ENCODE measurements at regions not wholly inside any gene's neighbourhood (a gene's known extent, or its start where the extent isn't known, plus 50 kb on each side); places are given as distances from the start of the nearest gene placed in this dataset.

DNA sequence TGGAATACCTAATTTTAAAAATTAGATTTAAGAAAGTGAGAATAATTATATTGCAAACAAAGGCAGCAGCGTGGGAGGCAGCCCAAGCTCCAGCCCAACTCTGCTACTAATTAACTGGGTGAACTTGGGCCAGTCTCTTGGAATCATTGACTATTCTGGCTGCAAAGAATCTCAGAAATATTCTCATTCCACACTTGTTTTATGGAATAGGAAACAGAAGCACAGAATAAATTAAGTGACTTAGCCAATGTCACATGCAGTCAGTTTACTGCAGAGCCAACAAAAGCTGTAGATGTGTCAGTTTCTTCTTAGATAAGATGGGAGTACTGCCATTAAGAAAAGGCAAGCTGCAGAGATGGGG lies 132.6 kb upstream of the FAM9B start:
- H3K79me2 ChIP-seq (ENCODE audit: insufficient read depth, low read length), result no peaks in the 10 kb centered on the region
- no peaks in the 10 kb centered on the region for H4K20me1 ChIP-seq (ENCODE audit: insufficient read depth, low read length)
- H3K9ac ChIP-seq (ENCODE audit: low read length), result peak overlapping the region; percentile 60
- peaks cover 64% of the 10 kb centered on the region for H3K4me1 ChIP-seq (ENCODE audit: insufficient read depth, low read length, severe bottlenecking)
- H3K27me3 ChIP-seq (ENCODE audit: insufficient read depth, low read length), result no peaks in the 10 kb centered on the region
- no peak overlapping the region for H3K4me3 ChIP-seq (ENCODE audit: low read depth, low read length, poor library complexity, severe bottlenecking)
- peaks cover 5% of the 10 kb centered on the region; the same call in 1 of the 2 replicates for H3K9me3 ChIP-seq (ENCODE audit: low read length)
- no peak overlapping the region; the same call in 1 of the 2 replicates for H2AFZ ChIP-seq (ENCODE audit: low read length)
- H3K36me3 ChIP-seq (ENCODE audit: insufficient read depth, low read length), result peaks cover 4% of the 10 kb centered on the region
- TF ChIP-seq, protein P1, sequence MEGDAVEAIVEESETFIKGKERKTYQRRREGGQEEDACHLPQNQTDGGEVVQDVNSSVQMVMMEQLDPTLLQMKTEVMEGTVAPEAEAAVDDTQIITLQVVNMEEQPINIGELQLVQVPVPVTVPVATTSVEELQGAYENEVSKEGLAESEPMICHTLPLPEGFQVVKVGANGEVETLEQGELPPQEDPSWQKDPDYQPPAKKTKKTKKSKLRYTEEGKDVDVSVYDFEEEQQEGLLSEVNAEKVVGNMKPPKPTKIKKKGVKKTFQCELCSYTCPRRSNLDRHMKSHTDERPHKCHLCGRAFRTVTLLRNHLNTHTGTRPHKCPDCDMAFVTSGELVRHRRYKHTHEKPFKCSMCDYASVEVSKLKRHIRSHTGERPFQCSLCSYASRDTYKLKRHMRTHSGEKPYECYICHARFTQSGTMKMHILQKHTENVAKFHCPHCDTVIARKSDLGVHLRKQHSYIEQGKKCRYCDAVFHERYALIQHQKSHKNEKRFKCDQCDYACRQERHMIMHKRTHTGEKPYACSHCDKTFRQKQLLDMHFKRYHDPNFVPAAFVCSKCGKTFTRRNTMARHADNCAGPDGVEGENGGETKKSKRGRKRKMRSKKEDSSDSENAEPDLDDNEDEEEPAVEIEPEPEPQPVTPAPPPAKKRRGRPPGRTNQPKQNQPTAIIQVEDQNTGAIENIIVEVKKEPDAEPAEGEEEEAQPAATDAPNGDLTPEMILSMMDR (IDR thresholded peaks at IDR 0.05; ENCODE audit: low read length), result no peak
- TF ChIP-seq EZH2 (IDR thresholded peaks at IDR 0.05; ENCODE audit: borderline replicate concordance, low read length), result no peak
- peak overlapping the region; percentile 99 for H3K27ac ChIP-seq (ENCODE audit: low read depth, low read length, poor library complexity, severe bottlenecking)
- peaks cover 3% of the 10 kb centered on the region; the same call in 1 of the 2 replicates for H3F3A ChIP-seq (ENCODE audit: insufficient read depth, low read length)
- H3K4me2 ChIP-seq (ENCODE audit: low read length), result peak overlapping the region; percentile 81
- no peaks in the 10 kb centered on the region for H3K9me2 ChIP-seq (ENCODE audit: low read depth, low read length)

- no peaks in the 10 kb centered on the region for H3K9me2 ChIP-seq (ENCODE audit: low read depth, low read length)
- H3K27ac ChIP-seq (ENCODE audit: low read depth, low read length, poor library complexity, severe bottlenecking), result no peak overlapping the region
- no peak overlapping the region for H3K4me2 ChIP-seq (ENCODE audit: low read length)
- H3K9ac ChIP-seq (ENCODE audit: low read length), result no peak overlapping the region
- no peak overlapping the region for H3K4me3 ChIP-seq (ENCODE audit: low read depth, low read length, poor library complexity, severe bottlenecking)
- peaks cover 16% of the 10 kb centered on the region for H3K4me1 ChIP-seq (ENCODE audit: insufficient read depth, low read length, severe bottlenecking)
- no peaks in the 10 kb centered on the region for H4K20me1 ChIP-seq (ENCODE audit: insufficient read depth, low read length)
- H3K27me3 ChIP-seq (ENCODE audit: insufficient read depth, low read length), result no peaks in the 10 kb centered on the region
- H2AFZ ChIP-seq (ENCODE audit: low read length), result no peak overlapping the region
- no peaks in the 10 kb centered on the region; the same call in 1 of the 2 replicates for H3K36me3 ChIP-seq (ENCODE audit: insufficient read depth, low read length)
- H3F3A ChIP-seq (ENCODE audit: insufficient read depth, low read length), result no peaks in the 10 kb centered on the region
- no peaks in the 10 kb centered on the region for H3K79me2 ChIP-seq (ENCODE audit: insufficient read depth, low read length)
- TF ChIP-seq, protein P1 (IDR thresholded peaks at IDR 0.05; ENCODE audit: low read length), result no peak
- no peak for TF ChIP-seq EZH2 (IDR thresholded peaks at IDR 0.05; ENCODE audit: borderline replicate concordance, low read length)
- H3K9me3 ChIP-seq (ENCODE audit: low read length), result peaks cover 5% of the 10 kb centered on the region; the same call in 1 of the 2 replicates
Observed at GRCh38 chrX:9171841-9172463, 138.0 kb upstream of the FAM9B start.

DNA sequence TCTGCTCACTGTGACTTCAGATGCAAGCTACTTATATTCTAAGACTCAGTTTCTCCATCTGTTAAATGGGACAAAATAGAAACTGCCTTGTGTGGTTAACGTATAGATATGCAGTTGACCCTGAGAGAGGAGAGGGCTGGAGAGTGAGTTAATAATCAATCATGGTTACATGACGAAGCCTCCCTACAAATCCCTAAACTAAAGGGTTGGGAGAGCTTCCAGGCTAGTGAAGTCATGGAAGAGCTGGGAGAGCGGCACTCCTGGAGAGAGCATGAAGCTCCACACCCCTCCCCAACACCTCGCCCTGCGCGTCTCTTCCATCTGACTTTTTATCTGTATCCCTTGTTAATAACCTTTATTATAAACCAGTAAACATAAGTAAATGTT lies 138.5 kb upstream of the FAM9B start:
- no peaks in the 10 kb centered on the region for H3K79me2 ChIP-seq (ENCODE audit: insufficient read depth, low read length)
- H2AFZ ChIP-seq (ENCODE audit: low read length), result no peak overlapping the region
- no peak overlapping the region for H3K4me3 ChIP-seq (ENCODE audit: low read depth, low read length, poor library complexity, severe bottlenecking)
- no peak overlapping the region for H3K4me2 ChIP-seq (ENCODE audit: low read length)
- H4K20me1 ChIP-seq (ENCODE audit: insufficient read depth, low read length), result no peaks in the 10 kb centered on the region
- TF ChIP-seq, protein P1 (IDR thresholded peaks at IDR 0.05; ENCODE audit: low read length), result no peak
- no peak for TF ChIP-seq EZH2 (IDR thresholded peaks at IDR 0.05; ENCODE audit: borderline replicate concordance, low read length)
- peaks cover 15% of the 10 kb centered on the region for H3K4me1 ChIP-seq (ENCODE audit: insufficient read depth, low read length, severe bottlenecking)
- H3K27ac ChIP-seq (ENCODE audit: low read depth, low read length, poor library complexity, severe bottlenecking), result no peak overlapping the region
- H3F3A ChIP-seq (ENCODE audit: insufficient read depth, low read length), result no peaks in the 10 kb centered on the region
- no peaks in the 10 kb centered on the region for H3K9me2 ChIP-seq (ENCODE audit: low read depth, low read length)
- no peaks in the 10 kb centered on the region for H3K27me3 ChIP-seq (ENCODE audit: insufficient read depth, low read length)
- no peaks in the 10 kb centered on the region; the same call in 1 of the 2 replicates for H3K36me3 ChIP-seq (ENCODE audit: insufficient read depth, low read length)
- H3K9me3 ChIP-seq (ENCODE audit: low read length), result peaks cover 4% of the 10 kb centered on the region; the same call in 1 of the 2 replicates
- no peak overlapping the region for H3K9ac ChIP-seq (ENCODE audit: low read length)

Measured in OCI-LY1 (cell line).